ENCODE measurements at regions not wholly inside any gene's neighbourhood (a gene's known extent, or its start where the extent isn't known, plus 50 kb on each side); places are given as distances from the start of the nearest gene placed in this dataset.

GRCh38 chr3:162670181-162670580, 1173.6 kb downstream of the OTOL1 start (continued):
- no peak for TF ChIP-seq THAP12 (CRISPR knock-in tag; IDR thresholded peaks at IDR 0.05)

GRCh38 chr3:162677475-162677874, 1180.9 kb downstream of the OTOL1 start:
- 5% methylated on average over 1 of the region's 1 CpG for WGBS (ENCODE audit: insufficient coverage, low coverage, missing lambda C conversion rate)
- no peak overlapping the region for H3K4me2 ChIP-seq (ENCODE audit: insufficient read depth, low read length)
- FAIRE-seq (no peak), DNase-seq (ENCODE audit: extremely low read depth in 1 of 4, low spot score in 3 of 4) (no peak), ATAC-seq (no peak)
- no peaks in the 10 kb centered on the region for H3K9me1 ChIP-seq (ENCODE audit: control insufficient read depth, insufficient read depth, low read length)
- H3K4me1 ChIP-seq (replicated peaks in 1 of 2; ENCODE audit: control insufficient read depth in 2 of 2, insufficient read depth in 2 of 2, low read length in 2 of 2) = no peaks in the 10 kb centered on the region
- H3K27ac ChIP-seq (ENCODE audit: extremely low read depth, low read depth, low read length) = no peak overlapping the region
- in situ Hi-C loops (cut with MboI) = no loop called here
- no peaks in the 10 kb centered on the region for H3K36me3 ChIP-seq (ENCODE audit: control insufficient read depth, insufficient read depth, low read length)
- intact Hi-C loops (cut with micrococcal nuclease) = no loop called here
- H3K27me3 ChIP-seq (ENCODE audit: control insufficient read depth in 2 of 2, insufficient read depth in 2 of 2, low read length in 2 of 2) = no peaks in the 10 kb centered on the region
- no TSS peak for BruUV-seq (replicated peaks)
- ChIA-PET POLR2A (no interaction called here), CTCF (ENCODE audit: low intra/inter-chr PET ratio) (no interaction called here)
- no peaks in the 10 kb centered on the region for H3K79me2 ChIP-seq (ENCODE audit: control insufficient read depth, insufficient read depth, low read length)
- no peak overlapping the region for H2AFZ ChIP-seq (ENCODE audit: low read depth, low read length)
- H3K9me3 ChIP-seq (replicated peaks; ENCODE audit: control insufficient read depth, insufficient read depth, low read depth, low read length) = no peaks in the 10 kb centered on the region
- H4K20me1 ChIP-seq (replicated peaks; ENCODE audit: control insufficient read depth, insufficient read depth, low read length) = no peaks in the 10 kb centered on the region
- no peak overlapping the region for H3K4me3 ChIP-seq
- H3K9ac ChIP-seq (ENCODE audit: insufficient read depth in 1 of 2, low read depth in 2 of 2, low read length in 2 of 2) = no peak overlapping the region
- TF ChIP-seq CREB5 (CRISPR knock-in tag; IDR thresholded peaks at IDR 0.05) (no peak), CAMTA2 (CRISPR knock-in tag; conservative IDR thresholded peaks at IDR 0.05) (no peak), SIRT6 (IDR thresholded peaks at IDR 0.05; ENCODE audit: low read depth, low read length) (no peak), TBP (optimal IDR thresholded peaks at IDR 0.05; ENCODE audit: low read depth, low read length) (no peak), CCNT2 (IDR thresholded peaks at IDR 0.05; ENCODE audit: borderline replicate concordance, extremely low read depth, insufficient read length, low read depth, low read length) (no peak), ZSCAN32 (CRISPR knock-in tag; IDR thresholded peaks at IDR 0.05) (no peak), CEBPZ (IDR thresholded peaks at IDR 0.05; ENCODE audit: borderline replicate concordance, low read depth, low read length) (no peak), CREM (IDR thresholded peaks at IDR 0.05; ENCODE audit: low read depth) (no peak), RBFOX2 (IDR thresholded peaks at IDR 0.05; ENCODE audit: low read depth, low read length) (no peak), POLR2B (IDR thresholded peaks at IDR 0.05; ENCODE audit: low read depth, partially characterized antibody) (no peak), STAT6 (CRISPR knock-in tag; IDR thresholded peaks at IDR 0.05) (no peak)
